Neural progenitor cell (in vitro differentiated cells): ENCODE measurements at regions not wholly inside any gene's neighbourhood (a gene's known extent, or its start where the extent isn't known, plus 50 kb on each side); places are given as distances from the start of the nearest gene placed in this dataset.
"Not testable (repeated sequence)": the region's sequence is repeated elsewhere in the genome, so short reads cannot be mapped to it uniquely, and the experiment has no call there.

Experiments used
- DNase-seq: peaks from one replicate; pipeline ENCODE4 v3.0.0-alpha.2; 2016; ENCODE audit warnings: low spot score
- H2AFZ ChIP-seq: fragments of 200-600 bp; sonication (generic); replicated peaks from 2 replicates; pipeline ENCODE4 v1.6.1; 2016; ENCODE audit warnings: antibody characterized with exemption
- H3F3A ChIP-seq: fragments of 200-600 bp; sonication (generic); 2 replicates; pipeline ENCODE4 v1.6.1; 2016; ENCODE audit warnings: antibody characterized with exemption, low read depth
- H3K27ac ChIP-seq: fragments of 200-600 bp; sonication (generic); 2 replicates; pipeline ENCODE4 v1.5.1; 2016; ENCODE audit warnings: mild to moderate bottlenecking
- H3K27me3 ChIP-seq: fragments of 200-600 bp; sonication (generic); 2 replicates; pipeline ENCODE4 v1.6.1; 2016; ENCODE audit warnings: mild to moderate bottlenecking, moderate library complexity
- H3K36me3 ChIP-seq: fragments of 200-600 bp; sonication (generic); 2 replicates; pipeline ENCODE4 v1.5.1; 2016
- H3K4me1 ChIP-seq: fragments of 200-600 bp; sonication (generic); 2 replicates; pipeline ENCODE4 v1.6.1; 2016; ENCODE audit warnings: mixed run types
- H3K4me2 ChIP-seq: fragments of 200-600 bp; sonication (generic); 2 replicates; pipeline ENCODE4 v1.6.1; 2016
- H3K4me3 ChIP-seq: fragments of 200-600 bp; sonication (generic); 2 replicates; pipeline ENCODE4 v1.5.1; 2016
- H3K79me2 ChIP-seq: fragments of 200-600 bp; sonication (generic); 2 replicates; pipeline ENCODE4 v1.6.1; 2016; ENCODE audit warnings: low read depth
- H3K9ac ChIP-seq: fragments of 200-600 bp; sonication (generic); 2 replicates; pipeline ENCODE4 v1.6.1; 2016
- H3K9me3 ChIP-seq: fragments of 200-600 bp; sonication (generic); 2 replicates; pipeline ENCODE4 v1.5.1; 2016; ENCODE audit warnings: low read depth
- H4K20me1 ChIP-seq: fragments of 200-600 bp; sonication (generic); 2 replicates; pipeline ENCODE4 v1.6.1; 2016; ENCODE audit warnings: low read depth
- H3K27ac Mint-ChIP-seq: 3 replicates; pipeline ENCODE4 v1.8.0; 2021; ENCODE audit warnings: mixed read lengths
- H3K27me3 Mint-ChIP-seq: 2 replicates; pipeline ENCODE4 v1.8.0; 2022; ENCODE audit warnings: low read depth, mild to moderate bottlenecking, inconsistent platforms, moderate library complexity, mixed read lengths; ENCODE audit not compliant: insufficient read depth
- H3K36me3 Mint-ChIP-seq: 3 replicates; pipeline ENCODE4 v1.8.0; 2021; ENCODE audit warnings: mixed read lengths
- H3K4me1 Mint-ChIP-seq: 3 replicates; pipeline ENCODE4 v1.8.0; 2021; ENCODE audit warnings: mixed read lengths
- H3K4me3 Mint-ChIP-seq: 3 replicates; pipeline ENCODE4 v1.8.0; 2021; ENCODE audit warnings: mild to moderate bottlenecking, moderate library complexity, mixed read lengths
- H3K9me3 Mint-ChIP-seq: 3 replicates; pipeline ENCODE4 v1.8.0; 2020; ENCODE audit warnings: mixed read lengths
- CTCF ChIP-seq: fragments of 200-600 bp; sonication (generic); IDR thresholded peaks from 2 replicates; pipeline ENCODE4 v1.5.1; 2017; ENCODE audit warnings: antibody characterized with exemption, mild to moderate bottlenecking
- EZH2 ChIP-seq: fragments of 200-600 bp; sonication (generic); IDR thresholded peaks from 2 replicates; pipeline ENCODE4 v1.6.1; 2017; ENCODE audit warnings: antibody characterized with exemption, mild to moderate bottlenecking, moderate library complexity
- EZH2phosphoT487 ChIP-seq: fragments of 200-600 bp; sonication (generic); IDR thresholded peaks from 2 replicates; pipeline ENCODE4 v1.6.1; 2017; ENCODE audit warnings: antibody characterized with exemption

- Mint-ChIP-seq H3K36me3 (no peaks in the 10 kb centered on the region), H3K4me1 (no peaks in the 10 kb centered on the region), H3K4me3 (no peak overlapping the region), H3K9me3 (peaks cover 10% of the 10 kb centered on the region), H3K27ac (no peak overlapping the region), H3K27me3 (no peaks in the 10 kb centered on the region)
- Histone ChIP-seq H3K4me2 (no peak overlapping the region), H3K9me3 (peaks cover 4% of the 10 kb centered on the region), H4K20me1 (no peaks in the 10 kb centered on the region), H3K27ac (no peak overlapping the region), H3K9ac (no peak overlapping the region), H3K36me3 (no peaks in the 10 kb centered on the region), H3F3A (no peaks in the 10 kb centered on the region), H2AFZ (no peak overlapping the region), H3K27me3 (no peaks in the 10 kb centered on the region), H3K4me1 (no peaks in the 10 kb centered on the region), H3K79me2 (no peaks in the 10 kb centered on the region), H3K4me3 (no peak overlapping the region)
- no peak for DNase-seq
- TF ChIP-seq CTCF (no peak), EZH2phosphoT487 (no peak)
Observed at GRCh38 chr1:184836934-184837895, 82.6 kb upstream of the EDEM3 start.

- H4K20me1 ChIP-seq: no peaks in the 10 kb centered on the region
- H3K9me3 Mint-ChIP-seq: peaks cover 10% of the 10 kb centered on the region
- H3K9ac ChIP-seq: no peak overlapping the region
- H3K27ac Mint-ChIP-seq: no peak overlapping the region
- no peak overlapping the region for H3K4me3 Mint-ChIP-seq
- no peak overlapping the region for H3K4me2 ChIP-seq
- TF ChIP-seq EZH2 (no peak), CTCF (no peak), EZH2phosphoT487 (no peak)
- H3K36me3 Mint-ChIP-seq: no peaks in the 10 kb centered on the region
- DNase-seq: no peak
- peaks cover 4% of the 10 kb centered on the region for H3K9me3 ChIP-seq
- H3K4me1 ChIP-seq: no peaks in the 10 kb centered on the region
- H2AFZ ChIP-seq: no peak overlapping the region
- no peaks in the 10 kb centered on the region for H3K27me3 ChIP-seq
- H3F3A ChIP-seq: no peaks in the 10 kb centered on the region
- no peak overlapping the region for H3K4me3 ChIP-seq
- no peaks in the 10 kb centered on the region for H3K27me3 Mint-ChIP-seq
- no peak overlapping the region for H3K27ac ChIP-seq
- no peaks in the 10 kb centered on the region for H3K36me3 ChIP-seq
- no peaks in the 10 kb centered on the region for H3K79me2 ChIP-seq
- H3K4me1 Mint-ChIP-seq: no peaks in the 10 kb centered on the region
Observed at GRCh38 chr1:184836141-184836540, 81.5 kb upstream of the EDEM3 start.

- not testable (repeated sequence) for H3K4me3 ChIP-seq, H3K27me3 Mint-ChIP-seq
Observed at GRCh38 chr1:184833994-184834393, 79.3 kb upstream of the EDEM3 start.

GRCh38 chr1:184832517-184832916 is 77.9 kb upstream of the EDEM3 start:
- H3K36me3 Mint-ChIP-seq: no peaks in the 10 kb centered on the region
- no peak overlapping the region for H3K4me2 ChIP-seq

More at GRCh38 chr1:184833994-184834393, 79.3 kb upstream of the EDEM3 start:
- not testable (repeated sequence) for H3K9ac ChIP-seq, H4K20me1 ChIP-seq, H3K79me2 ChIP-seq, H3K4me2 ChIP-seq, H2AFZ ChIP-seq, DNase-seq, H3K9me3 Mint-ChIP-seq, H3K27me3 ChIP-seq, H3K4me3 Mint-ChIP-seq, H3K27ac ChIP-seq, H3K36me3 ChIP-seq, H3K4me1 ChIP-seq, H3K9me3 ChIP-seq, H3K36me3 Mint-ChIP-seq, H3K4me1 Mint-ChIP-seq, H3K27ac Mint-ChIP-seq, H3F3A ChIP-seq

GRCh38 chr1:184829496-184829895 is 74.8 kb upstream of the EDEM3 start:
- not testable (repeated sequence) for H3K9ac ChIP-seq, H4K20me1 ChIP-seq, H3K4me1 Mint-ChIP-seq, H3K4me3 ChIP-seq, DNase-seq, H3K36me3 Mint-ChIP-seq, H3K9me3 Mint-ChIP-seq, H3K36me3 ChIP-seq, H3K4me3 Mint-ChIP-seq, H3K27ac ChIP-seq, H3F3A ChIP-seq, H3K27me3 Mint-ChIP-seq, H3K9me3 ChIP-seq, H3K27ac Mint-ChIP-seq, H3K79me2 ChIP-seq, H3K4me1 ChIP-seq, H2AFZ ChIP-seq, H3K4me2 ChIP-seq, H3K27me3 ChIP-seq

More at GRCh38 chr1:184832517-184832916, 77.9 kb upstream of the EDEM3 start:
- Histone ChIP-seq H3K27ac (no peak overlapping the region), H3K27me3 (no peaks in the 10 kb centered on the region), H3K9me3 (peaks cover 4% of the 10 kb centered on the region), H3K4me1 (no peaks in the 10 kb centered on the region), H3K79me2 (no peaks in the 10 kb centered on the region), H3K36me3 (no peaks in the 10 kb centered on the region), H3F3A (no peaks in the 10 kb centered on the region), H3K9ac (no peak overlapping the region), H4K20me1 (no peaks in the 10 kb centered on the region), H3K4me3 (no peak overlapping the region), H2AFZ (no peak overlapping the region)
- Mint-ChIP-seq H3K4me1 (no peaks in the 10 kb centered on the region), H3K4me3 (no peak overlapping the region), H3K27ac (no peak overlapping the region), H3K27me3 (no peaks in the 10 kb centered on the region), H3K9me3 (peaks cover 10% of the 10 kb centered on the region)
- TF ChIP-seq EZH2phosphoT487: no peak
- no peak for TF ChIP-seq CTCF
- no peak for TF ChIP-seq EZH2
- DNase-seq: no peak
